ENCODE measurements at regions not wholly inside any gene's neighbourhood (a gene's known extent, or its start where the extent isn't known, plus 50 kb on each side); places are given as distances from the start of the nearest gene placed in this dataset.

DNA sequence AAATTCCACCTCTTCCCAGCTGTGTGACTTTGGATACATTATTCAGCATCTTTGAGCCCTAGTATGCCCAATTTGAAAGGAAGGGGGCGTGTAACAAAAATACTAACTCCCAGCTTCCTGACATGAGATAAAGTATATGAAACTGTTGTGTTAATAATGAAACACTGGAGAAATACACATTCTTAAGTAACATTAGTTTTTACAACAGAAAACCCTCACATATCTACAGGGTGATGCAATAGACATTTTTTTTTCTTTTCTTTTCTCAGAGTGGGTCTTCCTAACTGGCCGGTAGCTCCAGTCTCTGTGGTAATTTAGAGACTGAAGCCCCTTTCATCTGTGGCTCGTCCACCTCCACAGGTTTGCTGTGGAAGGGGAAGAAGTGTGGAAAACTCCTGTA, 79.5 kb downstream of the CD83 start:
- Histone ChIP-seq H3K4me1 (ENCODE audit: insufficient read depth, low read length) (no peaks in the 10 kb centered on the region; the same call in 1 of the 2 replicates), H3K14ac (ENCODE audit: insufficient read depth, low read length) (no peak overlapping the region), H3K9ac (ENCODE audit: extremely low read depth, insufficient read length, low read length) (no peak overlapping the region), H2AFZ (ENCODE audit: low read length) (no peak overlapping the region), H3K18ac (ENCODE audit: insufficient read length, low read depth, low read length) (no peak overlapping the region), H4K8ac (replicated peaks; ENCODE audit: insufficient read length, low read depth, low read length) (no peak overlapping the region), H2BK12ac (ENCODE audit: insufficient read length, low read depth, low read length) (no peak overlapping the region), H4K5ac (ENCODE audit: insufficient read length, low read depth, low read length) (no peak overlapping the region), H2BK5ac (ENCODE audit: insufficient read length, low read length) (no peak overlapping the region), H3K27me3 (ENCODE audit: insufficient read depth, low read length) (no peaks in the 10 kb centered on the region), H2AK5ac (ENCODE audit: insufficient read length, low read length) (no peak overlapping the region), H4K91ac (ENCODE audit: insufficient read length, low read depth, low read length) (no peak overlapping the region), H3K27ac (ENCODE audit: insufficient read length, low read depth, low read length) (no peak overlapping the region), H2BK120ac (ENCODE audit: low read depth, low read length, poor library complexity, severe bottlenecking) (no peak overlapping the region), H3K79me1 (ENCODE audit: insufficient read depth, low read depth, low read length, poor library complexity, severe bottlenecking) (no peaks in the 10 kb centered on the region), H3T11ph (ENCODE audit: low read length) (no peak overlapping the region), H3K4me2 (ENCODE audit: insufficient read depth, insufficient read length, low read length) (no peak overlapping the region), H3K79me2 (ENCODE audit: insufficient read depth, low read length) (no peaks in the 10 kb centered on the region), H2BK20ac (ENCODE audit: low read depth, low read length, poor library complexity, severe bottlenecking) (no peak overlapping the region), H2BK15ac (ENCODE audit: low read depth, low read length) (no peak overlapping the region), H3K9me3 (ENCODE audit: control insufficient read depth, low read depth, low read length) (no peaks in the 10 kb centered on the region), H3K23me2 (ENCODE audit: insufficient read length, low read depth, low read length, poor library complexity, severe bottlenecking) (no peaks in the 10 kb centered on the region), H3K56ac (ENCODE audit: insufficient read length, low read depth, low read length) (no peak overlapping the region), H3K23ac (ENCODE audit: insufficient read length, low read depth, low read length) (no peak overlapping the region), H4K20me1 (ENCODE audit: control insufficient read depth, insufficient read depth, insufficient read length) (no peaks in the 10 kb centered on the region), H3K4ac (ENCODE audit: low read depth, low read length) (no peak overlapping the region)
- H3K36me3 Mint-ChIP-seq (ENCODE audit: insufficient read depth in 1 of 3, low read depth in 3 of 3): peaks cover 0 to 1% (median 0%) of the 10 kb centered on the region in 3 experiments; a peak in 2 of 7 replicates
- H3K27me3 Mint-ChIP-seq (ENCODE audit: low read depth): peaks cover 17% of the 10 kb centered on the region
- H3K4me3 Mint-ChIP-seq: no peak overlapping the region
- DNase-seq: no peak
- TF ChIP-seq, protein P1, sequence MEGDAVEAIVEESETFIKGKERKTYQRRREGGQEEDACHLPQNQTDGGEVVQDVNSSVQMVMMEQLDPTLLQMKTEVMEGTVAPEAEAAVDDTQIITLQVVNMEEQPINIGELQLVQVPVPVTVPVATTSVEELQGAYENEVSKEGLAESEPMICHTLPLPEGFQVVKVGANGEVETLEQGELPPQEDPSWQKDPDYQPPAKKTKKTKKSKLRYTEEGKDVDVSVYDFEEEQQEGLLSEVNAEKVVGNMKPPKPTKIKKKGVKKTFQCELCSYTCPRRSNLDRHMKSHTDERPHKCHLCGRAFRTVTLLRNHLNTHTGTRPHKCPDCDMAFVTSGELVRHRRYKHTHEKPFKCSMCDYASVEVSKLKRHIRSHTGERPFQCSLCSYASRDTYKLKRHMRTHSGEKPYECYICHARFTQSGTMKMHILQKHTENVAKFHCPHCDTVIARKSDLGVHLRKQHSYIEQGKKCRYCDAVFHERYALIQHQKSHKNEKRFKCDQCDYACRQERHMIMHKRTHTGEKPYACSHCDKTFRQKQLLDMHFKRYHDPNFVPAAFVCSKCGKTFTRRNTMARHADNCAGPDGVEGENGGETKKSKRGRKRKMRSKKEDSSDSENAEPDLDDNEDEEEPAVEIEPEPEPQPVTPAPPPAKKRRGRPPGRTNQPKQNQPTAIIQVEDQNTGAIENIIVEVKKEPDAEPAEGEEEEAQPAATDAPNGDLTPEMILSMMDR (conservative IDR thresholded peaks at IDR 0.05): no peak
- WGBS (ENCODE audit: extremely low coverage, insufficient read length, low lambda C conversion rate): no CpG with 5 or more reads among the region's 3 CpGs
- H3K9me3 Mint-ChIP-seq: peaks cover 0 to 3% of the 10 kb centered on the region in 2 experiments; a peak in 3 of 5 replicates
- peaks cover 24 to 25% of the 10 kb centered on the region in 2 experiments for H3K4me1 Mint-ChIP-seq
- H3K27ac Mint-ChIP-seq: no peak overlapping the region
